ENCODE measurements at regions not wholly inside any gene's neighbourhood (a gene's known extent, or its start where the extent isn't known, plus 50 kb on each side); places are given as distances from the start of the nearest gene placed in this dataset.

DNA sequence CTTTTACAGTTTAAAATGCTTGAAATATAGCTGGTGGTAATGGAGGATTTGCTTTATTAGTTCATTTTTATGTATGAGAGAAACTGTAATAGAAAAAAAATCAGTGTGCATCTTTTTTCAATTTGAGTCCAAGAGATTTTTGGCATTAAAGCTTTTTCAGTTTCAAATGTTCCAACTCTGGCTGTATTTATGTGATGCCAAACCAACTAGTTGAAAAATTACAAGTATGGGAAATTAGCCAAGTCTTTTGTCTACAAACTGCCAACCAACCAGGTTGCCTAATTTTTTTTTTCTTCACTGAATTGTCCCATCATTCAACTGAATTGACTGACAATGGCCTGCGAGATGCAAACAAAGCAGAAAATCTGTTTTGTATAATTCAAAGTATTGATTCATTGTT lies 95.7 kb downstream of the ICOS start:
- TF ChIP-seq YY1 (IDR thresholded peaks at IDR 0.05; ENCODE audit: insufficient read depth, insufficient read length) = no peak
- no peak for TF ChIP-seq ZNF274 (IDR thresholded peaks at IDR 0.05; ENCODE audit: low read depth, low read length)

Data from NT2/D1 (cell line).